ENCODE measurements at regions not wholly inside any gene's neighbourhood (a gene's known extent, or its start where the extent isn't known, plus 50 kb on each side); places are given as distances from the start of the nearest gene placed in this dataset.

GRCh38 chr1:172895050-172895460 is 155.7 kb downstream of the TNFSF18 start:
- DNase-seq, result no peak

DNA sequence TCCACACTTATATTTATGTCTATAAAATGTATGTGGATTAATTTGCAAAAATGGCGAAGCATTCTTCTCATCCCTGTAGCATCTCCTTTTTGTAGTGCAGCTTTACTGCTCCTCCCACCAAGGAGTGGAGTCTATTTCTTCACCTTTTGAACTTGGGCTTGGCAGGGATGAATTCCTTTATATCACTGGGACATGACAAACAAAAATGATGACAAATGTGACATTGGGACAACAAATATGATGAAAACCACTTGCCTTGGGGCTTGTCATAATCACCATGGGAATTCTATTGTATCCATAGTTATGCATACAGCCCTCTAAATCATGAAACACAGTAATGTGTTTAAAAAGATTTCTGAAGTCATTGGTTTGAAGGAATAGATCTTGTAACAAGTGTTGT is 155.0 kb downstream of the TNFSF18 start:
- no peak for DNase-seq

GRCh38 chr1:172897738-172898137 is 153.0 kb downstream of the TNFSF18 start:
- DNase-seq, result no peak

DNA sequence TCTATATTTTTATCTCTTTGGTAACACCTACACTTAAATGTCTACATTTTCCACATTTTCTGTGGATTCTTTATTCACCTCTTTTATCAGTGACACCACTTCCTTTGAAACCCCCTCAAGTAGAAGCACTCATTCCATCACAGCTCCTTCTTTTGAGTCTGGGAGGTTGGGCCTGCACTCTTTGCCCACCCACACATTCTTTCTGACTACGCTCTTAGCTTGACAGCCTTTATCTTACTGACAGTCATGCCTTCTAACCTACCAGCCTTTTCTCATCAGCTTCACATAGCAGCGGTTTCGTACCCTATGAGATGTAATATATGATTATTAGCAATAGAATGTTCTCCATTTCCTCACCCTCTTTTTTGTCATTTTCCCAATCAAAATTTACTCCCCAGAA is 151.9 kb downstream of the TNFSF18 start:
- DNase-seq, result no peak

DNA sequence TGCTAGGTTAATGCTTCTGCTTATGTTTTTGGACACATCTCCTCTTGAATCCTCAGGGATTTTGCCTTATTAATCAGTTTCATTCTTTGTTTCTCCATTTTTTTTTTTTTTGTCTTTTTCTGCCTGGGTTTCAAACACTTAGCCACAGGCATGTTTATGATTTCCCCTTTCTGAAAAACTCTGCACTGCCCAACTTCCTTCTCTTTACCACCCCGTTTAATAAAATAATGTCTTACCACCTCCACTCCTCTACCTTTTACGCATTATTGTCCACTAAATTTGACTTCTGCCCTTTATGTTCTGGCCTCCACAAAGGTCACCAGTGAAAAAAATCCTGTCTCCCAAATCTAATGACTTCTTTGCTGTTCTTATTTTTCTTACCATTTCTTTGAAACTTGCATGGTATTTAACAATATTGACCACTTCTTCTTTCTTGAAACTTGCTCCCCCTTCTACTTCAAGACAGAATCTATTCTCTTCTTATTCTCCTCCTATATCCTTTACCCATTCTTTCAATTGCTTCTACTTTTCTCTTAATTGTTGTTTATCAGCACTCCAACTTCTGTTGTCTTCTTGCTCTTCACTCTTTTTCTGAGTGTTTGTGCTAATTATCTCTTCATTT is 150.3 kb downstream of the TNFSF18 start:
- DNase-seq, result peak; percentile 50

DNA sequence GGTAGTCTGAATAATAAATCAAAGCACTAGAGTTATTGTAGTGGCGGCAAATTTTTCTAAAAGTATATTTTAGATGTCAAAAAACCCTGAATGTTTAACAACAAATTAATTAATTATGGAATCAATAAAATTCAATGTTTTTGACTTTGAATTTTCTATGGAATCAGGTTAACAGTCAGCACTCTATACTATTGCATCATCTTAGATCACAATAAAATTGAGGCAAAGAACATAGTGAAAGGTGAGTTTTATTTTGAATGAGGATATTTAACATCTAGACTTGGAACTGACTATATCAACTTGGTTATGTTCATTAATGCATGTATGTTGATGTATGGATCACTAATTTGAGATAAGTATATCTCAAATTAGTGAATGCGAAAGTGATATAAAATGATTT is 148.5 kb downstream of the TNFSF18 start:
- no peak for DNase-seq

- no peak for DNase-seq
Measured at GRCh38 chr1:172902861-172903381, 147.8 kb downstream of the TNFSF18 start.

DNA sequence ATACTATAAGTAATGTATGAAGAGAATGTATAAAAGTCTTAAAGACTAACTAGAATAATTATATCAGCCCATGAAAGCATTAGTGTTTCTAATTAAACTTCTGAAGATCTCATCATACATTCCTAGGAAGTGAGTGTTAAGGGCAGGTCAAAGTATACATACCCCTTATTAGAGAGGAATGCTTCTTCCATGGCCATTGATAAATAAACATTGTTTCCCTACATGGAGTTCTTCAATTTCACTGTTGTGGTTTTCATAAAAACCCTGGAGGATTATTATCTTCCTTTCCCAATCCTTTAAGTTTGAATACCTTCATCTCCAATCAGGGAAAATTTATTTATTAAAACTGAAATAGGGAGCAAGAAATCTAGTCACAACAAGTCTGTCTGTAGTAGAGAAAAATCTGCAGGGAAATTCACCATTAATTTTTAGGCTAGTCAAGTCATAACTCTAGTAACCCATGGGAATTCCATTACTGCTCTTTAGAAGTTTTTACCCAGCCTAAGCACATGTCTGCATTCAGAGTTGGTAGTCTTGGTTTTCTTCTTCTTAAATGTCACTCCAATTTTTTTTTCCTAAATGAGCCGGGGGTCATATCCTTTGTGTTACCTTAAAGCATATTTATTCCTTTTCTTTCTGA is 147.0 kb downstream of the TNFSF18 start:
- DNase-seq, result no peak

DNA sequence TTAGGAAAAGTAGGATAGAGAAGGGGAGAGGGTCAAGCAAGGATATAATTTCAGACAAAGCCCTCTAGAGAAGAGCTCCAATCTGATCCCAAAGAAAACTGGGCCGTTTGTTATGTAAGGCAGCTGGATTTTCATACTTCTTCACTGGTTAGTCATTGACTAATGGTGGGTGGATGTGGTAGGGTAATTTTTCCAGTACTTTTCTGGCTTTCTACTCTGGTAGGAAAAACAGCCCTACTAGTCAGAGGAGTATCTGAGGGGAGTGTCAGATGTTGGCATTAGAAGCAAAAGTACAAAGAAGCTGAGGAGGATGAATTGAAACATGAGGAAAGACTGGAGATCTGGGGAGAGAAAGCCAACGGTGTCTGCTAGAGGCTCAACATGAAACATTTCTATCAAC is 145.3 kb downstream of the TNFSF18 start:
- no peak for DNase-seq

DNA sequence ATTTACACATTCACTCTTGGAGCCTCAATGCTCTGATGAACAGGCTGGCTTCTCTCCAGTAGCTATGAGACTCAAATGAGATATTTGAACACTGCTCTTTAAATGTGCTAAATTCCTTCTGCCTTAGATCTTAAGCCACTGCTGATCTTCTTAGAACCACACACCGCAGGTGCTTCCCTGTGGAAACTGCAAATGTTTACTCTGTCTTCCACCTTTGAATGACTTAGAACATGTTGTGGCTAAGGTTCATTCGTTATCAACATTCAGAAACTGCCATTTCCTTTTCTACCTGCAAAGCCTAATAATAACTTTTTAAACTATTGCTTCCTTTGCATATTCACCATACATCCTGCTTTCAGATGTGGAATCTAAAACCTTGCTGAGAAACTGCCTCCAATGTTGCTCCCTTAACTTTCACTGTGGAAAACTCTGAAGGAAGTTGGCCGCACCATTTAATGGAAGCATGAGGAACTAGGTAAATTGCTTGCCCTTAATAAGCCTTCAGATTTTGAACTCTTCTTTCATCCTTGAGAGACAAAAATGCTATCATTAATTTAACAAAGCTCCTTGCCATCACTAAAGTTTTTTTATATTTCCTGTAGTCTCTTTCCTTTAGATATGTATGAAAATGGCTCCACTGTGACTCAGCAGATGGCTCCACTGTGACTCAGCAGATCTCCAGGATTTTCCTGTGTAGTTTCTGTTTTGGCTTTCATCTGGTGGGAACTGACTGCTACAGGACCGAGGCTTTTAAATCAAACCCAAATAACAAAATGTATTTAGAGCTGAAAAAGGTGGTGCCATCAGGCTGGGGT is 143.8 kb downstream of the TNFSF18 start:
- peak; percentile 22 for DNase-seq

DNA sequence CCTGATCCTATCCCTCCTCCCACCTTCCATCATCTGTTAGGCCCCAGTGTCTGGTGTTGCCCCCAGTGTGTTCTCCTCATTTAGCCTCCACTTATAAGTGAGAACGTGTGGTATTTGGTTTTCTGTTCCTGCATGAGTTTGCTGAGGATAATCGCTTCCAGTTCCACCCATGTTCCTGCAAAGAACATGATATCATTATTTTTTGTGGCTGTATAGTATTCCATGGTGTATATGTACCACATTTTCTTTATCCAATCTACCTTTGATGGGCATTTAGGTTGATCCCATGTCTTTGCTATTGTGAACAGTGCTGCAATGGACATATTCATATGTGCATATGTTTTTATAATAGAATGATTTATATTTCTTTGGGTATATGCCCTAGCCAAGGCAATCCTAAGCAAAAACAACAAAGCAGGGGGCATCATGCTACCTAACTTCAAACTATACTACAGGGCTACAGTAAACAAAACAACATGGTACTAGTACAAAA is 142.9 kb downstream of the TNFSF18 start:
- DNase-seq, result no peak

DNA sequence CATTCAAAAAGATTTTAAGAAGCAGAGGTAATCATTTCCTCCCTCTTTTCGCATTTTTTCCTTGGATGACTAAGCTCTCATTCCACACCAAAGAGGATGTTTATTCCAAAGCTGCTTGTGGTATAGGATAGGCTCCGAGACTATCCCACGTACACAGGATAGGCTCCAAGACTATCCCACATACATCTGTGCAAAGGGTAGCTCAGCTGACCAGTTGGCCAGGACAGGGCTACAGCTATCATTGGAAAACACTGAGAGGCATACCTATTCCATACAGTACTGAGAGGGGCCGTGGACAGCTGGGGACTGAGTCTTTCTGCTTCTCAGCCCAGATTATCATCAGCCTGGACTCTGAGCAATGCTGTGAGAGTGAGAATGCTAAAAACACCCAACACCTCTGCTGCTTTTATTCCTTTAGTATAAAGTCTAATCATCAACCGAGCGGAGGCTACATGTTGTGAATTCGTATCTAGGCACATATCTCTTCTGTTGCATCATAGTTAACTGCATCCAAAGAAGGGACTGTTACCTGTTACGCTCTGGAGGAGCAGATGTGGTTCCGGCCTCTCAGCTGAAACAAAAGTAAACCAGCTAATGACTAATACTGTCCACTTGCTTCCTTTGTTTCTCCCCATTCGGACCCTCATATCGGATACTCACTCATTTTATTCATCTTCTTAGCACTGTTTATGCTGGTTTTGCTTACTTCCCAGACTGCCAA is 141.0 kb downstream of the TNFSF18 start:
- DNase-seq, result no peak

- DNase-seq, result no peak
Measured at GRCh38 chr1:172912765-172913260, 137.9 kb downstream of the TNFSF18 start.

DNA sequence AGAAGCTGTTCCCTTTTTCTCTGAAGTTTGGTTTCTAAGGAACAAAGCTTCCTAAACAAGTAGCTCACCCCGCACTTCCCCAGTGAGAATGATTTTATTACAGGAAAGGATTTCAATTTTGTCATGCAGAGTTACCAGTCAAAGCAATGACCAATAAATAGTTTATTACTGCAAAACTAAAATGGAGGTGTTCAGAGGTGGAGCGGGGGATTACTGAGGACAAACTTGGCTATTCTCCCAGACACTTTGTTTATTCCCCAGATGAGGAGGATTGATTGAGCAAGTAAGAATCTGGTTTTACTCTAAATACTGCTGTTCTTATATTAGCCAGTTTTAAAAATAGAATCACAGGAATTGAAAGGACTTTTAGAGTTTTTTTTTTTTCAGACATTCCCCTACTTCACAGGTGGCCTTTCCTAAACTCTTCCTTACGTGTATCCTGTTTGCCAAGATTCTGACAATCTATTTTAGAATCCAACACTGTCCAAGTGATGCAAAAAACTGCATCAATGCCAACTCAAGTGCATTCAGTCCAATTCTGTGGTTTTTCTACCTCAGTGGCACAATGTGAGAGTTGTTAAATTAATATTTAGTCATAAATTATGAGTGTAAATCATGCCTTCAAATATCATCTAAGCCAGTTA is 136.1 kb downstream of the TNFSF18 start:
- no peak for DNase-seq

GRCh38 chr1:172915271-172915670 is 135.5 kb downstream of the TNFSF18 start:
- DNase-seq, result no peak

DNA sequence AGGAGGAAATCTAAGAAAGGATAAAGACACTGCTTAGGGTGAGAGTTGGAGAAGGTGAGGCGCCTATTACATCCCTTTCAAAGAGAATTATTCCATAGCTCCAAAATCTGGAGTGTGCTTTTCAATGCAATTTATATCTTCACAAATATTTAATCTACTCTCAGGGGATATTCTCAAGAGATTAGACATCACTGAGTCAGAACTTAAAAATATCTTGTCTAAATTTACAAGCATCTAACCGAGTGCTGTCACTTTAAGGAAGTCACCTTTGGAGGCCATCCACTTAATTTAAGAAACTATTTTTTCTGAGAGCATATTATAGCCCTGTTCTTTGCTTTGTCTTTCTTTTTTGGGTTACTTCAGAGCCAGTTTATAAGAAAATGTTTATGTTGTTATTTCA is 134.6 kb downstream of the TNFSF18 start:
- DNase-seq, result no peak

DNA sequence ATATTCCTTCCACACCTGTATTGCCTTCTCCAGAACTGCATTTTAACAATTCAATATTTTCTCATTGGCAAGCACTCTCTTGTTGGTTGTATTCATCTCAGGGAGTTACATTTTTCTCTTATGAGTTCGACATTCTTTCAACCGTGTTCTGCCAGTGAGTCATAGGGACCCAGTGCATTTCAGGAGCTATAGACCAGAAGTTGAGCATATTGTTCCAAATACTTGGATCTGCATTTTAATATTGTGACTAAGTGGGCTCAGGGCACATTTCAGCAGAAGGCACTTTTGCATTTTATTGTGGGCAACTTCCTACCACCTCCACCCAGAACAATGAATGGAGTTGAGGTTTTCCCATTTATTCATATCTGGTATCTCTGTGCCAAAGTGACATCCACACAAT is 132.8 kb downstream of the TNFSF18 start:
- no peak for DNase-seq

DNA sequence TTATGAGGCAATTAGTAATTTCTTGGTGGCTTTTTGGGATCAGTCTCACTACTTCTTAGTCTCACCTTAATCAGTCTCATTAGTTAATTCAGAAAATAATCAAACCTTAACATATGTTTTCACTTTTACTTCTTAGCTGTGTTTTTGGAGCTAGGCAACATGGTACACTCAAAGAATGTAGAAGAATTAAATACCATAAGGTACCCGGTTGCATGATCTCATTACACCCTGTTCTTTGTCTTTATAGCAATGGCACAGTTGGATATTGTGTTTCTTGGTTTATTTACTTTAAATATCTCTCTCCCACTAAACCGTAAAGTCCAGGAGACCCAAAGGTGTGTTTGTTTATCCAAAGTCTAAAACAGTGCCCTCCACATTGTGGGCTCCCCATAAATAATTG is 132.3 kb downstream of the TNFSF18 start:
- DNase-seq, result no peak

DNA sequence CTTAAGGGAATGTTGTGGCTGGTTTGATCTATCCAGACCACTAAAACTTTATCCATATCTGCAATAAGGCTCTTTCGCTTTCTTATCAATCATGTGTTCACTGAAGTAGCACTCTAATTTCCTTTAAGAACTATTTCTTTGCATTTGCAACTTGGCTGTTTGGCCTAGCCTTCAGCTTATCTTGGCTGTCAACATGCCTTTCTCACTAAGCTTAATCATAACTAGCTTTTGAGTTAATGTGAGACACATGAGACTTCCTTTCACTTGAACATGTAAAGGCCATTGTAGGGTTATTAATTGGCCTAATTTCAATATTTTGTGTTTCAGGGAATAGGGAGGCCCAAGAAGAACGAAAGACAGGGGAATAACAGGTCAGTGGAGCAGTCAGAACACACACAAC is 124.7 kb downstream of the TNFSF18 start:
- DNase-seq, result no peak

DNA sequence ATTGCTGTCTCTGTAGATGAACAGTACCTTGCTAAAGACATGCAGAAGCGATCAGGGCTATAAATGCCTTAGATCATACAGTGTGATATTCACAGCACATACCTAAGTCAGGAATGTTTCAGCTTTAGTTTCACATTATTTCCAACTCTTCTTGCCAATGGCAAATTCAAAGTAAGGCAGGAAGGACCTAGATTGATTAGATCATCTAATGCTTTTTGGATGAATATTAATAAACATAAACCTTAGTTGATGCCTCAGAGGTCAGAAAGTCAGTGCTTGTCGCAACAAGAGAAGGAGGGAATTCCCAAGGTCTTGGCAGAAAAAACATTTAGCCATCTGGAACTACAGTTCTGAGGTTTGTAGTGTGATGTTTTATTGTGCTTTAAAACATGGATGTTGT is 122.3 kb downstream of the TNFSF18 start:
- no peak for DNase-seq

DNA sequence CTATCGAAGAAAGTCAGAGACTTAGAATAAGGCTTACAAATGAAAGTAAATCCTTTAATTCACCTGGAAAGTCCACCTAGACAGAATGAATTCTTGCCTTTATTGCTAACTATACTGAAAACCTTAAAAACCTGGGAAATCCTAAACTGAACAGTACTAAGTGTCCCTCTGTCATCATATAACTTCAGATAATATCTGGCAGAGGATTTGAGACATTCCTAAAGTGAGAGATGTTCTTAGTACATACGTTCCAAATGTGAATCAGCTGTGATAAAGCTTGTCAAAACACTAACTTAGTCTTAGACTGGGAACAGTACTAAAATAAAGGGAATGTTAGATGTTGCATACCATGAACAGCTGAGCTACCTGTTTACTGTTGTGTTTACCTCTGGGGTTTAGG is 121.7 kb downstream of the TNFSF18 start:
- no peak for DNase-seq

GRCh38 chr1:172930142-172930541 is 120.6 kb downstream of the TNFSF18 start:
- DNase-seq, result no peak

Measured in KG1 (cell line).